T-cell (primary cell): ENCODE measurements at regions not wholly inside any gene's neighbourhood (a gene's known extent, or its start where the extent isn't known, plus 50 kb on each side); places are given as distances from the start of the nearest gene placed in this dataset.

Experiments
- ATAC-seq, 4 experiments: fragments of 200-7000 bp in 3 of 4; fragments of 150-1000 bp in 1 of 4; cut with Tn5 transposase; replicated peaks in 1 of 4; 1 replicate in 3 of 4; 2 replicates in 1 of 4; pipeline ENCODE4 v1.10.0; 2021; ENCODE audit warnings: moderate library complexity in 3 of 4, mild to moderate bottlenecking in 2 of 4, moderate number of reproducible peaks in 1 of 4
- CTCF ChIA-PET, 2 donors: fragments of 300-600 bp; sonication (Branson Sonifier 250); formaldehyde crosslinking; loops; one replicate each; lab custom pipeline; 2022; ENCODE audit warnings: antibody characterized with exemption in 2 of 2; lab: Charles Lee
- POLR2A ChIA-PET, 2 donors: fragments of 300-600 bp; sonication (Branson Sonifier 250); formaldehyde crosslinking; loops; one replicate each; lab custom pipeline; 2022; ENCODE audit warnings: antibody characterized with exemption in 2 of 2; lab: Charles Lee
- DNase-seq, 35 experiments: peaks; one replicate each; pipeline versions ENCODE4 v3.0.0 to v3.0.0-alpha.2; 2013 to 2023
- H3K27ac ChIP-seq: one replicate; pipeline ENCODE4 v1.5.1; 2013; ENCODE audit warnings: low read length
- H3K27me3 ChIP-seq, 2 experiments: replicated peaks in 1 of 2; 1 replicate in 1 of 2; 2 replicates in 1 of 2; pipeline versions ENCODE4 v1.6.1 to v1.7.0; 2013; ENCODE audit warnings: low read length in 1 of 2, mixed read lengths in 1 of 2; ENCODE audit not compliant: control insufficient read depth in 2 of 2, insufficient read depth in 2 of 2; ENCODE audit errors: extremely low read depth in 1 of 2
- H3K36me3 ChIP-seq, 2 donors: 1 replicate in 1 of 2; 2 replicates in 1 of 2; pipeline versions ENCODE4 v1.6.1 to v1.7.0; 2013; ENCODE audit warnings: low read length in 1 of 2; ENCODE audit not compliant: control insufficient read depth in 2 of 2, insufficient read depth in 1 of 2; ENCODE audit errors: extremely low read depth in 1 of 2
- H3K4me1 ChIP-seq, 2 experiments: 1 replicate in 1 of 2; 2 replicates in 1 of 2; pipeline versions ENCODE4 v1.6.1 to v1.7.0; 2013; ENCODE audit warnings: low read length in 2 of 2, mixed read lengths in 1 of 2; ENCODE audit not compliant: insufficient read depth in 2 of 2, control insufficient read depth in 1 of 2; ENCODE audit errors: extremely low read depth in 1 of 2
- H3K4me3 ChIP-seq, 2 donors: 1 replicate in 1 of 2; 2 replicates in 1 of 2; pipeline versions ENCODE4 v1.5.1 to v1.7.0; 2013; ENCODE audit warnings: mild to moderate bottlenecking in 2 of 2, low read length in 1 of 2, moderate library complexity in 1 of 2; ENCODE audit not compliant: control insufficient read depth in 1 of 2; ENCODE audit errors: extremely low read depth in 1 of 2
- H3K9me3 ChIP-seq: 2 replicates; pipeline ENCODE4 v1.7.0; 2013
- H3K27ac Mint-ChIP-seq, 2 donors: one replicate each; pipeline ENCODE4 v1.8.0; 2020 to 2021; ENCODE audit warnings: mild to moderate bottlenecking in 2 of 2, mixed read lengths in 2 of 2
- H3K27me3 Mint-ChIP-seq, 2 donors: one replicate each; pipeline ENCODE4 v1.8.0; 2021 to 2022; ENCODE audit warnings: mixed read lengths in 2 of 2
- H3K36me3 Mint-ChIP-seq: one replicate; pipeline ENCODE4 v1.8.0; 2021; ENCODE audit warnings: mixed read lengths
- H3K4me1 Mint-ChIP-seq, 3 donors: one replicate each; pipeline ENCODE4 v1.8.0; 2020 to 2022; ENCODE audit warnings: mixed read lengths in 3 of 3, mild to moderate bottlenecking in 1 of 3
- H3K4me3 Mint-ChIP-seq, 3 donors: one replicate each; pipeline ENCODE4 v1.8.0; 2020 to 2022; ENCODE audit warnings: mild to moderate bottlenecking in 3 of 3, mixed read lengths in 3 of 3, moderate library complexity in 3 of 3
- H3K9me3 Mint-ChIP-seq, 3 donors: one replicate each; pipeline ENCODE4 v1.8.0; 2020 to 2022; ENCODE audit warnings: mixed read lengths in 3 of 3
- WGBS: methylation state at CpG from one replicate; pipeline ENCODE4 v1.1.5; 2013; ENCODE audit warnings: missing lambda C conversion rate; ENCODE audit not compliant: insufficient coverage; 5-methylcytosine and 5-hydroxymethylcytosine counted together

DNA sequence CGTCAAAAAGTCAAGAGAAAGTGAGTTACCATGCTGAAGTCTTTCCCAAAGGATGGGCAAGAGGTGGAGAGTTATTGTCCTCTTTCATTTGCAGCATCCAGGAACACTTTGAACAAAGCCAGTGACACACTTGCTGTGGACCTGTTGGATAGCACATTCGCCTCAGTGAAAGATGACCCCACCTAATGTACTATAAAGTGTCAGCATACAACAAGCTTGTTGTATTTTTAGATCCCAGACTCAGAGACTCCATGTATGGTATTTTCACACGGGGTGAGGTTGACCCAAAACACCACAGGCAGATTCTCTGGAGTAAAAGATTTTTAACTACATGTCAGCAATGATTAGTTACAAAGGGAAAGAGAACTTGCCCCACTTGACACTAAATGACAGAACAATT is 273.8 kb downstream of the PTBP2 start:
- H3K4me3 Mint-ChIP-seq, result no peak overlapping the region
- no peak overlapping the region for H3K27ac ChIP-seq
- no peaks in the 10 kb centered on the region for H3K4me1 Mint-ChIP-seq
- ATAC-seq (no peak), DNase-seq (no peak)
- POLR2A ChIA-PET, result no interaction called here
- no peak overlapping the region for H3K4me3 ChIP-seq
- no peaks in the 10 kb centered on the region for H3K9me3 ChIP-seq
- no peaks in the 10 kb centered on the region for H3K36me3 Mint-ChIP-seq
- no peaks in the 10 kb centered on the region for H3K27me3 ChIP-seq
- WGBS, result 80% methylated on average over 1 of the region's 3 CpGs
- no peaks in the 10 kb centered on the region for H3K4me1 ChIP-seq
- no peak overlapping the region for H3K27ac Mint-ChIP-seq
- CTCF ChIA-PET, result interaction anchor here in 1 of 2 donors (0.7 kb wide), 1 partner anchor 19 kb away, joined by 3 read pairs; no protein-coding TSS in a partner anchor
- H3K9me3 Mint-ChIP-seq, result no peaks in the 10 kb centered on the region
- peaks cover 13 to 26% of the 10 kb centered on the region in 2 donors for H3K27me3 Mint-ChIP-seq
- no peaks in the 10 kb centered on the region for H3K36me3 ChIP-seq

DNA sequence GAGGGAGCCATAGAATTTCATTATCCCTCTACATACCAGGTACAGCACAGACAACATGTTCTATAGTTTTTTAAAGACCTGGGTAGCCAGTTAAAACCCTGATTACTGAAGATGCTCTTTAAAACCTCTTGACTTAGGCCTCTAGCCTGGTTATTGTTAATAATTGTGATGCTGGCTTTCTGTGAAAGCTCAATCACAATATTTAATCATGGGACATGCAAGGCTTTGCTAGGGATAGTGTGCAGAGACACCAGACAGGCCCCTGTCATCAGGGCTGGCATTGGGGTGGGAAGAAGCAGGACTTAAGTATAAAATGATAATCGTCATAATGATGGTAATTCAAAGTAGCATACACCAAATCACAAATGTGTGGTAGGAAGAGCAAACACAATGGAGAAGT is 274.4 kb downstream of the PTBP2 start:
- H3K36me3 ChIP-seq, result no peaks in the 10 kb centered on the region
- no peaks in the 10 kb centered on the region for H3K4me1 Mint-ChIP-seq
- no peak for DNase-seq
- no peak overlapping the region for H3K27ac Mint-ChIP-seq
- no peaks in the 10 kb centered on the region for H3K9me3 Mint-ChIP-seq
- ChIA-PET CTCF (no interaction called here), POLR2A (no interaction called here)
- no peaks in the 10 kb centered on the region for H3K9me3 ChIP-seq
- H3K4me3 ChIP-seq, result no peak overlapping the region
- ATAC-seq, result no peak
- WGBS, result no CpG with 5 or more reads among the region's 1 CpG
- no peaks in the 10 kb centered on the region for H3K27me3 ChIP-seq
- no peak overlapping the region for H3K4me3 Mint-ChIP-seq
- no peak overlapping the region for H3K27ac ChIP-seq
- peaks cover 17 to 24% of the 10 kb centered on the region in 2 donors for H3K27me3 Mint-ChIP-seq
- no peaks in the 10 kb centered on the region for H3K4me1 ChIP-seq
- no peaks in the 10 kb centered on the region for H3K36me3 Mint-ChIP-seq

DNA sequence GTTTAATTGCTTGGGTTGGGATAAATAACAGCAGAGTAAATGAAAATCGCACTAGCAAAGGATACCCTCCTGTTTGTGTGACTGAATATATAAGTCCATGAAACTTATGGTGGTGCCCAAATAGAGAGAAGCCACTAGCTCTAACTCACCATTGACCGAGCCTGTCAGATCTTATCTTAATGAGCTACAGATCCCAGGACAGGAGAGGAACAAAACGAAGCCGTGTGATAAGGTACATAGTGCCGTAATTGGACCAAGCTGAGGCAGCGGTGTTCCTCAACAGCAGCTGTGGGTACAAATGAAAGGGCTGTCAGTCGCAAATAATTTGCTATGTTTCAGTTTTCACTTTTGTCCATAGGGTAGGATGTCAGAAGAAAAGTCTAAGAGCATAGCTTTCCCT is 276.1 kb downstream of the PTBP2 start:
- H3K27ac Mint-ChIP-seq, result no peak overlapping the region
- WGBS, result 23% methylated on average over 3 of the region's 7 CpGs
- no peaks in the 10 kb centered on the region for H3K27me3 ChIP-seq
- DNase-seq (no peak), ATAC-seq (no peak)
- no peaks in the 10 kb centered on the region for H3K36me3 ChIP-seq
- CTCF ChIA-PET, result interaction anchor here in 1 of 2 donors (0.5 kb wide), 1 partner anchor 219 kb away, joined by 4 read pairs; no protein-coding TSS in a partner anchor
- H3K4me3 Mint-ChIP-seq, result no peak overlapping the region
- H3K4me1 ChIP-seq, result no peaks in the 10 kb centered on the region
- H3K9me3 Mint-ChIP-seq, result no peaks in the 10 kb centered on the region
- peaks cover 15 to 19% of the 10 kb centered on the region in 2 donors for H3K27me3 Mint-ChIP-seq
- no peaks in the 10 kb centered on the region for H3K36me3 Mint-ChIP-seq
- no peaks in the 10 kb centered on the region for H3K4me1 Mint-ChIP-seq
- H3K9me3 ChIP-seq, result no peaks in the 10 kb centered on the region
- H3K27ac ChIP-seq, result no peak overlapping the region
- H3K4me3 ChIP-seq, result no peak overlapping the region
- POLR2A ChIA-PET, result no interaction called here

DNA sequence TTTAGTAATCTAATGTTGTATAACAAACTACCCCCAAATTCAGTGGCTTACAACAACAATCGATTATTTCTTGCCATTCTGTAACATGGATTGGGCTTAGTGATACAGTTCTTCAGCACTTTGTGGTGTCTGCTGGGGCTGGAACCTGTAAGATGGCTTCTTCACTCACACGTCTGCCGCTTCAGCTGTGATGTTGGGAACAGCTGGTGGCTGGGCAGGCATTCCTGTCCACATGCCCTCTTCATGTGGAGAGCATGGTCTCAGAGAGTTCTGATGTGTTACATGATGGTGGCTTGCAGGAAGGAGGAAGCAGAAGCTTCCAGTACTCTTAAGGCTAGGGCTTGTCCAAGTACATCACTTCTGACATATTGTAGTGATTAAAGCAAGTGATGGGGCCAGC is 276.9 kb downstream of the PTBP2 start:
- Mint-ChIP-seq H3K9me3 (no peaks in the 10 kb centered on the region), H3K4me1 (no peaks in the 10 kb centered on the region), H3K4me3 (no peak overlapping the region), H3K27me3 (peaks cover 15 to 21% of the 10 kb centered on the region in 2 donors), H3K27ac (no peak overlapping the region), H3K36me3 (no peaks in the 10 kb centered on the region)
- WGBS, result 90% methylated on average over 2 of the region's 3 CpGs
- POLR2A ChIA-PET, result no interaction called here
- Histone ChIP-seq H3K9me3 (no peaks in the 10 kb centered on the region), H3K27me3 (no peaks in the 10 kb centered on the region), H3K27ac (no peak overlapping the region), H3K4me3 (no peak overlapping the region), H3K4me1 (no peaks in the 10 kb centered on the region), H3K36me3 (no peaks in the 10 kb centered on the region)
- ATAC-seq, result no peak
- CTCF ChIA-PET, result no interaction called here
- DNase-seq, result no peak

DNA sequence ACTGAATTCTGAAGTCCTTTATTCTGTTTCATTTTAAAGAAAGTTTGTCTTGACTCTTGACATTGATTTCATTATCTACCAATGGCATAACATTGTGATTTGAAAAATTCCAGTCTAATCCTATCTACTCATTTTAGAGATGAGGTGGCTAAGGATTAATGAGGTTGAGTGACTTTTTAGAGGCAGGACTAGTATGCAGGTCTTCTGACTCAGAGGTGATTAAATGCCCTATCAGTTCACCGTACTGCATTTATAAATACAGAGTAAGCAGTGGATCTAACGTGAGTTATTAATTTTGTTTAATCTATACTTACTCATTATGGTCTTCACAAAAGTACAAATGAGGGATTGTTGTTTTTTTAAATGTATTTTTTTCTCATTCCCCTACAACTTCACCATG is 277.6 kb downstream of the PTBP2 start:
- no peak overlapping the region for H3K4me3 Mint-ChIP-seq
- no peaks in the 10 kb centered on the region for H3K36me3 Mint-ChIP-seq
- H3K9me3 ChIP-seq, result no peaks in the 10 kb centered on the region
- DNase-seq (no peak), ATAC-seq (no peak)
- no peaks in the 10 kb centered on the region for H3K27me3 ChIP-seq
- POLR2A ChIA-PET, result no interaction called here
- no peak overlapping the region for H3K27ac Mint-ChIP-seq
- no peaks in the 10 kb centered on the region for H3K9me3 Mint-ChIP-seq
- no peak overlapping the region for H3K4me3 ChIP-seq
- H3K27ac ChIP-seq, result no peak overlapping the region
- H3K27me3 Mint-ChIP-seq, result peaks cover 15 to 19% of the 10 kb centered on the region in 2 donors
- no peaks in the 10 kb centered on the region for H3K36me3 ChIP-seq
- CTCF ChIA-PET, result no interaction called here
- no peaks in the 10 kb centered on the region for H3K4me1 ChIP-seq
- H3K4me1 Mint-ChIP-seq, result no peaks in the 10 kb centered on the region
- no CpG with 5 or more reads among the region's 2 CpGs for WGBS

DNA sequence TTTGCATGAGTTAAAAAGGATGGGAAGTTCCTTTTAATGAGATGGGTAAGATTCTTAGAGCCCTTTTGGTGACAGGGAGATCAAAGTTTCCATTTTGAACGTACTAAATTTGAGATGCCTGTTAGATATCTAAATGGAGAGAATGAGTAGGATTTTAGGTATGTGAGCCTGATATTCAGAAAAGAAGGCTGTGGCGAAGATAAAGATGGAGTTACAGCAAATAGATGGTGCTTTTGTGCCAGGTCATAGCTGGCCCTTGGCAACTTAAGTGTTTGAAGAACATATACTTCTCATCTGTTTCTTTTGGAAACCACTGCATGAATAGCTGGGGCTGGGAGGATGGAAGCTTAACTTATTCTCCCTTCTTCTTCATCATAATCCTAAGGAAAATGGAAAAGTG is 282.5 kb downstream of the PTBP2 start:
- WGBS, result 37% methylated on average over 2 of the region's 2 CpGs
- no peak for DNase-seq
- no peak overlapping the region for H3K4me3 Mint-ChIP-seq
- H3K36me3 Mint-ChIP-seq, result no peaks in the 10 kb centered on the region
- Histone ChIP-seq H3K27ac (no peak overlapping the region), H3K4me3 (no peak overlapping the region), H3K36me3 (no peaks in the 10 kb centered on the region), H3K9me3 (no peaks in the 10 kb centered on the region), H3K4me1 (no peaks in the 10 kb centered on the region), H3K27me3 (no peaks in the 10 kb centered on the region)
- H3K9me3 Mint-ChIP-seq, result no peaks in the 10 kb centered on the region
- ChIA-PET CTCF (no interaction called here), POLR2A (no interaction called here)
- no peaks in the 10 kb centered on the region for H3K4me1 Mint-ChIP-seq
- H3K27me3 Mint-ChIP-seq, result peaks cover 4 to 11% of the 10 kb centered on the region in 2 donors
- H3K27ac Mint-ChIP-seq, result no peak overlapping the region
- ATAC-seq, result no peak

DNA sequence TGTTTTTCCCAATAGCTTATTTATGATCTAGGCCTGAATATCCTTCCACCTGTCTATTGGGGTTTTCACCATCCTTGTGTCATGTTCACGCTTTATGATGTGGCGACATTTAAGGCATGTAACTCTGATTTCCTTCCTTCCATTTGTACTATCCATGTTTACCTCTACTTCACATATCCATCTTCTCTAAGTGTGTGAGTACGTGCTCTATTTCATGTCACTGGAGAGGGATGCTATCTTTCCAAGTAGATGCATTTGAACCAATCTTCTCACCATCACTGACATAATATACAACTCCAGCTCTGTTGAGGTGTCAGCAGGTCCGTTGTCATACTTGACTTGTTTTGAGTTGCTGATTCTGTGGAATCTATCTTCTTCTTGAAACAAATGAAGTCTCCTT is 283.2 kb downstream of the PTBP2 start:
- no peaks in the 10 kb centered on the region for H3K27me3 ChIP-seq
- no peak overlapping the region for H3K4me3 ChIP-seq
- ATAC-seq, result no peak
- POLR2A ChIA-PET, result no interaction called here
- no peak for DNase-seq
- Mint-ChIP-seq H3K4me3 (no peak overlapping the region), H3K36me3 (no peaks in the 10 kb centered on the region), H3K27ac (no peak overlapping the region), H3K9me3 (no peaks in the 10 kb centered on the region), H3K4me1 (no peaks in the 10 kb centered on the region), H3K27me3 (peaks cover 4 to 10% of the 10 kb centered on the region in 2 donors)
- H3K9me3 ChIP-seq, result no peaks in the 10 kb centered on the region
- no peaks in the 10 kb centered on the region for H3K36me3 ChIP-seq
- CTCF ChIA-PET, result interaction anchor here in 1 of 2 donors (0.6 kb wide), 1 partner anchor 899 kb away, joined by 3 read pairs; no protein-coding TSS in a partner anchor
- no CpG with 5 or more reads among the region's 4 CpGs for WGBS
- no peak overlapping the region for H3K27ac ChIP-seq
- no peaks in the 10 kb centered on the region for H3K4me1 ChIP-seq
